ENCODE measurements at regions not wholly inside any gene's neighbourhood (a gene's known extent, or its start where the extent isn't known, plus 50 kb on each side); places are given as distances from the start of the nearest gene placed in this dataset.
A peak's percentile ranks its signal among the peaks of the same experiment; 100 is the strongest.

GRCh38 chr2:120899771-120900170 lies 164.1 kb downstream of the GLI2 start:
- DNase-seq: no peak

- peak in 1 of 14 donors; percentile 32 for DNase-seq
Observed at GRCh38 chr2:120901201-120901600, 165.5 kb downstream of the GLI2 start.

GRCh38 chr2:120902592-120902991 lies 166.9 kb downstream of the GLI2 start:
- no peak for DNase-seq

DNA sequence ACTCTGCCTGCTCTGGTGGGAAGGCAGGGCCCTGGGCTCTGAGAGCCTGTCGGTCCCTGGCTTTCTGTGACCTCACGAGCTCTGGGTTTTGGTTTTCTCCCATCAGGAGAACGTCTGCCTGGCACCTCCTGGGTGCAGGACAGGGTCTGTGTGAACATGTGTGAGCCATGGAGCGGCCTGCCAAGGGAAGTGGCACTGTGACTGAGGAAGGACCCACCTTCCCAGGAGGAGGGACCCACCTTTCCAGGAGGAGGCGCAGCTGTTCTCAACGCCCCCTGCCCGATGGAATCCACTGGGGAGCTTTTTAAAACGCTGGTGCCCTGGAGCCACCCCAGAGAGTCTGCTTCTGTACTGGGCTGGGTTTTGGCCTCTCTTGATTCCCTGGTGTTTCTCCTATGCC lies 168.7 kb downstream of the GLI2 start:
- no peak for DNase-seq

DNA sequence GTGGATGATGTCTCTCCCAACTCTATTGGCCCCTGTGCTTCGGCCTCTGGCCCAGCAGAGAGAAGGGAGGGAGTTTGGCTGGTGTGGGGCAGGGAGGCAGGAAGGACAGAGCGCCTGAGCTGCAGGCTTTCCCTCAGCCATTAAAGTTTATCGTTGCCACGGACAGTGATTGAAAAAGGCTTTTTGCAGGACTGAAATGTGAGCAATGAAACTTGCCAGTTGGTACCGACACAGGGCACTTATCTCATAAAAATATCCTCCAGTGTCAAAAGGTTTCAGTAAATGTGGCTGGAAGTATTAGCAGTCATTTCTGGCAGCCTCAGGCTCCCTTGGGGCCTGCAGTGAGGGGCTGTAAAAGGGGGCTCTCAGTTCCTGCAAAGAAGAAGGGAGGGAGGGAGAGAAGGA lies 169.2 kb downstream of the GLI2 start:
- DNase-seq: no peak

DNA sequence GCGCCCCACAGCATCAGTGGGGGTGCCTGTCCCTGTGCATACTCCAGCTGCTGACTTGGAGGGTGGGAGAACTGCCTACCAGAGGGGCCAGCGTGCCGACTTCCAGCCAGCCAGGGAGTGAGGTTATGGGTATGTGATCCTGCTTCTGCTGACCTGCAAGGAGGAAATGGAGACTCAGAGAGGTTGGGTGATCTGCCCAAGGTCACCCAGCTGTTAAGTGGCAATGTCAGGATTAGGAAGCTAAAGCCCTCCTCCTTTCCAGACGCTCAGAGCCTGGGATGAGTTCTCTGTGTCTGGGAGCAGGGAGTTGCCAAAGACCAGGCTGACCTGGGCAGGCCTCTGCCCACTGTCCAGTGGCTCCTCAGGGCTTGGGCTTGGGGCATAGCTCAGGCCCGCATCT lies 169.6 kb downstream of the GLI2 start:
- no peak for DNase-seq

DNA sequence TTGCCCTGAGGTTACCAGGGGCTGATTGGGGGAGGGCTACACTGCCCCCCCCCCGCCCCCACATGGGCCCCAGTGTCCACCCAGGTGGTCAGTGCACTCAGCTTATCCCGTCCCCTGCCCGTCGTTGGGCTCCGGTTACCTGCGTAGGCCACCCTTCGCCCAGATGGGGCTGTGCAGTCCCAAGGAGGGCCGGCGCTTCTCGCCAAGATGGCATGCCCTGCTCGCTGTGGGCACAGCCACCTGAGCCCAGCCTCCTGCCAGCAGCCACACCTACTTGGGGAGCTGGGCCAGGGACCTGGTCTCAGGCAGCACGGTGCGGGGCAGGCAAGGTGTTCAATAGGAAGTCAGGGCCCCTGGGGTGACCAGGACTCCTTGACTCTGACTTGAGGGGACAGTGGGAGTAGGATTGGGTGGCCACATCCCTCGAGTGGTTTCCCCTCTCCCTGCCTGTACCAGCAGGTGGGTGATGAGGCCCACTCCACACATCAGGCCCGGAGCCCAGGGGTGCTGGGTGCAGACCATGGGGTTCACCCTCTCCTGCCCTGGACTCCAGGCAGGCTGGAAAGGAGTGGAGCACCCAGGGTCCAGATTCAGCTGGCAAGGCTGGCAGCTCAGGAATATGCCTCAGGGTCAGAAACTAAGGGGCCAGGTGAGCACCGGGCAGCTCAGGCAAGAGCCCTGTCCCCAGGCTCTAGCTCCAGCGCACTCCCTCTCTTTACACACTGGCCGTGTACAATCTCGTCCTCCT lies 170.3 kb downstream of the GLI2 start:
- DNase-seq: no peak

DNA sequence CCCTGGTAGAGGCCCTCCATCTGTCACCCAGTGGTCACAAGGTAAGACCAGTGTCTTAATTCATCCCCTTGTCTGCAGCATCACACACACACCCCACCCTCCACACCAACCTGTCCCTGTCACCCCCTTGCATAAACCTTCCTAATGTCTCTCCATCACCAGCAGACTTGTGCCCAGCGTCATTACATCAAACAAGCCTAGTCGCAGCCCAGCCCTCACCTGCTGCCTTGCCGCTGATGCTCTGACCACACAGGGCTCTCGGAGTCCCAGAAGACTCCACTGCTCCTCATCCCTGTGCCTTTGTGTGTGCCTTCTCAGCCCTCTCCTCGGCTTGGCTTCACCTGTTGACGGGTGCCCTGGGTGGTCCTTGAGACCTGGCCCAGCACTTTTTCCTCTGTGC lies 171.2 kb downstream of the GLI2 start:
- DNase-seq: no peak

- DNase-seq: no peak
Observed at GRCh38 chr2:120907822-120908221, 172.2 kb downstream of the GLI2 start.

DNA sequence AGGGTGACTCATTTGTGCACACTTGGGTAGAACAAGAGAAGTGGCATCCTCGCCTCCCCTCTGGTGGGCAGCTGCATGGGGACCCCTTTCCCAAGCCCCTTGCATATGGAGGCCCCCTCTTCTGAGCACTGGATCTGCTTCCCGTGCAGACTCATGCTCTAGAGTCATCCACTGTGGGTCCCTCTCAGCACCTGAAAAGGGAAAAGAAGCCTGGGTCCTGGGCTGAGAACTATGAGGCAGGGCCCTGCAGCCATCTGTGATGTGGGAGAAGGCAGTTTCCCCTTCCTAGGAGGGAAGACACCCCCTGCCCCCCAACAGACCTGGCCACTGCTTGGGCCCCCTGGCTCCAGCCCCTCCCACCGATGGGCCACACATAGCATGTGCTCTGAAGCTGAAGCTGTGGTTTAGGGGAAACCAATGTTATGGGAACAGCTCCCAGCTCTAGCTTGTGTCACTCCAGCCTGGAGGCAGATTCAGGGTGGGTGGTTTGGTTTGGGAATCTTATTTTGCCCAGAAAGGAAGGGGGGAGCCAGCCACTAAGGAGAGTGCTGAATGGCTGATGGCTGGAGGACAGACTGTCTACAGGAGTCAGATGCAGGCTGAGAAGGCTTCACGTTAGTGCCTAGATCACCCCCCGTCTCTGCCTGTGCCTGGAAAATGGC lies 172.8 kb downstream of the GLI2 start:
- no peak for DNase-seq

DNA sequence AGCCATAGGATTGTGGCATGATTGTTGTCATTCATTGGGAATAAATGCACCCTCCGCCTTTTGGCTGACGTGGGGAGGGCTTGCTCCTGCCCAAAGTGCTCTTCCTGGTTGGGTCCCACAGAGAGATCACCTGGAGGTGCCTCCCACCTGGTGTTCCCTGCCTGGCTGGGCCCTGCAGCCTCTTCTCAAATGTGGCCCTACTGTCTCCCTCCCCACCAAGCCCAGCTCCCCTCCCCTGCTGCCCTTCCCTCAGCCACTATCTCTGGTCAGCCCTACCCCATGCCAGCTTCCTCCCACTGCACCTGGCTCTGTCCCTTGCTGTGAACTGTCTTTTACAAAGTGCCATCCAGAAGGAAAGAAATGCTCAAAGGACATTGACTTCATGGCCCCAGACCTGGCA lies 173.4 kb downstream of the GLI2 start:
- DNase-seq: no peak

DNA sequence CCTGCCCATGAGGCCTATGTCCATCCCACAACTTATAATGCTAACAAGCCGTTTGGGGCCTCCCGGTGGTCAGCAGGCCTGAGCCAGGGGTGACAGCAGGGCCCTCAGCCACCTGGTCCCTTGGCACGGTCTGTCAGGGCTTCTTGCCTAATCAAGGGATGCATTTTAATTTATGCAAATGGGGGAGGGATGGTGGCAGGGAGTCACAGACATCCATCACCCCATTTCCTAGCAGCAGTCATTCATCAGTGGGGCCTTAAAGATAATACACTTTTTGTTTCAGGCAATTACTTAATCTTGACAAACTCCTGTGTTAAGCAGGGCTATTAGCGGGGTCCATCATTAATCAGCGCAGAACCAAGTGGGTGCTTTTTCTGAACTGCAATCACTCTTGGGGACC lies 174.5 kb downstream of the GLI2 start:
- DNase-seq: peak in 2 of 14 donors; percentile 24 to 27

DNA sequence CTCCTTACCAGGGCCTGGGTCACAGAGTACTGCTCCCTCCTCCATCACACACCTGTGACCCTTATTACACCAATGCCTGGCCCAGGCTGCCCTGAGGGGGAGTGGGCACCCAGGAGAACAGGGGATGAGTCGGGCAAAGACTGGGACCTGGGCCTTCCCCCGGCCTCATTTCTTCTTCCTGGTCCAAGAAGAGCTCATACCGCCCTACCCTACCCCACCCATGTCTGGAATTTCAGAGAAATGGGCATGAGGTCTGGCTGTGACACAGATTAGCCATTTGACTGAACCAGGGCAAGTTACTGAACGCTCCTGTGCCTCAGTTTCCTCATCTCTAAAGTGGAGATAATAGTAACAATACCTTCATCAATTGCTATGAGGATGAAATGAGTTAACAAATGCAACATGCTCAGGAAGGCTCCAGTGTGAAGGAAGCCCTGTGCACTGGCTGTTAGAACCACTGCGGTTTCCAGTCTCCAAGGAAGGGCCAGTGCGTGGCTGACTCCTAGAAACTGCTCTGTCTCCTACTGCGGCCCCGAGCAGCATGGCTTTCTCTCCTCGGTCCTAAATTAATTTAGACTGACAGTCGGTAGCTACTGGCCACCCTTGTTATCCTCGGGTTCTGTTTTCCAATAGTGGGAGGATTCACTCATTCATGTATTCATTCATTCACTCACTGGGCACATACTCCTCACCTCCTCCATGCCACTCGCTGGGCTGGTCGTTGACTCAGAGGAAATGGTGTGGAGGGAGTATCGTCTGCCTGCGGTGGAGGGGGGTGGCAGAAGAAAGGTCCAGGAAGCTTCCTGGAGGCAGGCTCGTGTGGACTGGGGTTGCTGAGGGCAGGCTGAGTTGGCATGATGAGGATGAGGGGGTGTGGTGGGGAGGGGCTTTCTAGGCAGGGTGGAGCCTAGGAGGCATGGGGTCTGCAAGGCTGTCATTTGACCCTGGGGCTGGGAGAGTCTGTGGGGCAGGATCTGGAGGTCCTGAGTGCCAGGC lies 175.6 kb downstream of the GLI2 start:
- DNase-seq: no peak

- peak in 4 of 14 donors; percentile 15 to 58 (median 38) for DNase-seq
Observed at GRCh38 chr2:120912101-120912985, 176.7 kb downstream of the GLI2 start.

DNA sequence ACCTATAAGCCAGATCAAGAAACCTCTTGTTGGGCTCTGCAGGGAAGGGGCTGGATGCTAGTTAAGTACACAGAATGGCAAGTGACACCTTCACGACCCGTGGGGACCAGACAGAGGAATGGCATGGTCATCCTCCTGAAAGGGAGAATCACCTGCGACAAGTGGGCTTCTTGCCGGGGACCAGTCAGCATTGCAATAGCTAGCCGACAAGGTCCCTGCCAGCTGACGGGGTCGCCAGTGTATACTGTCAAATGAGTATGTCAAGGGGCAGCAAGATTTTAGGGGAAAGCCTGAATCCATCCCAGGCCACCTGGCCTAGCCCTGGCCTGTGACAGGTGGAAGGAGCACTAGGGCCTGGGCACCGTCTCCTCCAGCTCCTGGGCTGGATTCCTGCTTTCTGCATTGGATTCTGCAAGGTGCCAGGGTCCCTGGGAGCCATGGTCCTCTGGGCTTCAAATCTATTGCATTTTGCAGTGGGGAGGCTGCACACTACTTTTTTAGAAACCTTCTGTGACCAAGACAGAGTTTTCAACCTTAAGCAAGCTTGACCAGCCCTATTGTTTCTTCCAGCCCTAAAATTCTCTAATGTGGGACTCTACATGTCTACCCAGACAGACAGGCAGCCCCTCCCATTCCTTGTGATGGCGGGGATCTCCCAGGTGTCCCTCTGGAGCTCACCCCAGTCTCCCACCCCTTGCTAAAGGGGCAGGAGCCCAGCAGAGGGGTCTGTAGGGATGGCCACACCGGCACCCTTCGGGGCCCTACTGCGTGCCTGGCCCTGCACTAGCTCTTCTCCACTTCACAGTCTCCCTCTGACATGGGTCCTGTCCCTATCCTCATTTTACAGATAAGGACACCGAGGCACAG lies 178.5 kb downstream of the GLI2 start:
- DNase-seq: no peak

DNA sequence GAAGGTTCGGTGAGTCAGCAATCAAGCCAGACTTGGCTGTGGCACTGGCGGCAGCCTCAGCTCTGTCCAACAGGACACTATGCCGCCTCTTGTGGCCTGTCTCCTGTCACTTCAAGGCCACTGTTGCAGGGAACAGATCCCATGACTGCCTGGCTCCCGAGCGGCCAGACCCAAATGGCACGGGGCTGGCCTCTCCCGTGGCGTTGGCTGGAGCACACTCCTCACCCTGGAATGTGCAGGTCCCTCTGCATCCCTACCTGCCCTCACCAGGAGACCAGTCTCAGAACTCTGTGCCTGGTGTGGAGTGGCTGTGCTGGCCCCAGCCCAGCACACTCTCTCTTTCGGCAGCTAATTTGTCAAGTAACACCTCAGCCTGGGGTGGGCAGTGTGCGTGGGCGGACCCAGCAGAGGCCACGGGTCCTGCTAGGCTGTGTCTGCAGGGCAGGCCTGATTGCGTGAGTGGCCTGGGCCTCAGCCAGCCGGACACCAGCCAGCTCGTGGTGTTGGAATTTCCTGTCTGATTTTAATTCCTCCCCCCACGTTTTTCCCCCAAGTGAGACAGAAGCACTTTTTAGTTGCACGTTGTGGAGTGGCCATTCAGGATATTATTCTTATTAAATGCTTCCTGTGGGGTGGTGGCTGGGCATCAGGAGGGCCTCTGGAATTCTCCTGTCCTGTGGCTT lies 179.3 kb downstream of the GLI2 start:
- peak in 3 of 14 donors; percentile 20 to 52 (median 48) for DNase-seq

DNA sequence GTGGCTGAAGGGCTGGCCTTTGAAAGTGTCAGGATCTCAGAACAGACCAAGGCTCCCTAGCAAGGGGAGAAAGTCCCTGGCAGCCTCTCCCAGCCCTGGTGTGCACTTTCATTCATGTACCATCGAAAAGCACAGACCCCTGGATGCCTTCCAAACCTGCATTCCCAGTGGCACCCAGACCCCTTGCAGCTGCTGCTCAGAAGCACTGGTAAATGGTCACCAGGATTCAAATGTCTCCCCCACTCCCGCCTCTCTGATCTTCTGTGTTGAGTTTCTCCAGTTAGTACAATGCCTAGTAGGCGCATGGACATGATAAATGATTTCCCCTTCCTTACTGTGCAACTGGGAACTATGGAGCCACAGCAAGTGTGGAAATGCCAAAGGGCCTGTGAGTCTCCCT lies 180.0 kb downstream of the GLI2 start:
- no peak for DNase-seq

DNA sequence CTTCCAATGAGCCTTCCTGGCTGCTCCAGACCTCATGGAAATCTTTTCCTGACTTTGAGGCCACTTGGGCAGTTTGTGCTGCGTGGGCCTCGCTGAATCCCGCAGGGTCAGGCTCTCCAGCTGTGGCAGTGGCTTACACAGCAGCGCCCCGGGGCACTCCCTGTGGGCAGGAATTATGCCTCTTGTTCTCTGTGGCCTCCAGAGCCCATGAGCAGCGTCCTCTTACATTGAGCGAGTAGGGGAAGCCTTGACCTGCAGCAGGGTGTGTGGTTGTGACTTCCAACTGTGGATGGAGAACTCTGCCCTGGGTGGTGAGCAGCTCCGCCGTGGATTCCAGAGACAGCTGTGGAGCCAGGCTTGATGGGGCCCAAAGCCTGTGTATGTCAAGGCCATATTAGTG lies 180.8 kb downstream of the GLI2 start:
- no peak for DNase-seq

- no peak for DNase-seq
Observed at GRCh38 chr2:120917886-120918285, 182.2 kb downstream of the GLI2 start.

GRCh38 chr2:120919216-120919615 lies 183.5 kb downstream of the GLI2 start:
- DNase-seq: no peak

Measured in C1 segment of cervical spinal cord (tissue), 14 donors.